GM18505 (cell line): ENCODE measurements at regions not wholly inside any gene's neighbourhood (a gene's known extent, or its start where the extent isn't known, plus 50 kb on each side); places are given as distances from the start of the nearest gene placed in this dataset.

ENCODE experiments used
- ATAC-seq: cut with Tn5 transposase; IDR thresholded peaks from one replicate; pipeline ENCODE4 v1.9.1; 2021; ENCODE audit not compliant: unreplicated experiment
- POLR2A ChIP-seq: IDR thresholded peaks from 4 replicates; pipeline ENCODE4 v1.6.1; 2011; ENCODE audit warnings: borderline replicate concordance; ENCODE audit not compliant: insufficient read depth, insufficient read length; ENCODE audit errors: extremely low read depth

DNA sequence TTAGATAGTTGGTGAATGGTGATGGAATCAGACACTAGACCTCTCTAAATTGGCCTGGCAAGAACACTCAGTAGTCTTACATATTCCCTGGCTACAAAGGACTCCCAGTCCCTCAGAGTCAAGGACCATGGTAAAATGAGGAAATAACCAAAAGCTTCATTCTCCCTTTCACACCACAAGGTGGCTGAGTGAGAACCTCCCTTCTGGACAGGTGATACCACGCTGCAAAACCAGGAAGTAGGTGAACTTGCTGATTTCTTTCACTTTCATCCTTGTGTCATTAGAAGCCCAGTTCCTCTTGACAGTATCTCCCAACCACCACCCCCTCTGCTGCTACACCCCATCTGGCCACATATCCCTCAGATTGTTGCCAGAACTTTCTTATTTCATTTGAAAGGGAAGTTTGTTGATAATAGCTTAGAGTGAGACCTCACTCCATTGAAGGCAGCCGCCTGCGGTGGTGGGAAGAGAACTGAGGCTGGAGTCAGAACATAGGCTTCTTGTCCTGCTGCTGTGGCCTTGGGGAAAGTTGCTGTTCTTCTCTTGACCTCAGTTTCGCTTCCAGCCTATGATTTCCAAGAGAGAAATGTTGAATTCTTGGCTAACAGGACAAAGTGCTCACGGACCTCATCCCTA, 290.6 kb upstream of the CCL2 start:
- ATAC-seq, result peak; percentile 75
- no peak for TF ChIP-seq POLR2A

DNA sequence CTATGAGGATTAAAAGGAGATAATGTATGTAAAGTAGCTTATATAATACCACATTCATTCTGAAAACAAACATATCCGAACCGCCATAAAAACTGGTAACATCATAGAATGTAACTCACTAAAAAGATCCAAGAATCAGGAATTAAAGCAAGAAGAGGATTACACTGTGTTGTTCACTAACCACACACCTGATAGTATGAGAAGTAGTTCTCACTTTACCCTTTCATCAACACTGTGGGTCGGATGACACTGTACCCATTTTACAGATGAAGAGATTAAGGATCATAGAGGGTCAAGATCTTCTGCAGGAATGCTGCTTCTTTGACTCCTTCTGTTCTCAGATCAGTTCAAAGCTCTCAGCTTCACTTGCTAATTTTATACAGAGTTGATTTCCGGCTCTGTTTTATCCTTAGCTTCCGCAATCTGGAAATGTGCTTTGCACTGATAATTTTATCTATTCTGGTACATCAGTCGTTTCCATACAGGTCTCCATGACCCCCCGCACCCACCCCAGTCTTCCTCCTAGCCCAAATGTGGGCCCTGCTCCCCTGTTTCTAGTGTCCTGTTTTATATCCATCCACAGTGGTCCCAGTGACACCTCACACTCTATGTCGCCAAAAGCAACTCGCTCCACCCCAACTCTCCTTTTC, 288.6 kb upstream of the CCL2 start:
- no peak for ATAC-seq

DNA sequence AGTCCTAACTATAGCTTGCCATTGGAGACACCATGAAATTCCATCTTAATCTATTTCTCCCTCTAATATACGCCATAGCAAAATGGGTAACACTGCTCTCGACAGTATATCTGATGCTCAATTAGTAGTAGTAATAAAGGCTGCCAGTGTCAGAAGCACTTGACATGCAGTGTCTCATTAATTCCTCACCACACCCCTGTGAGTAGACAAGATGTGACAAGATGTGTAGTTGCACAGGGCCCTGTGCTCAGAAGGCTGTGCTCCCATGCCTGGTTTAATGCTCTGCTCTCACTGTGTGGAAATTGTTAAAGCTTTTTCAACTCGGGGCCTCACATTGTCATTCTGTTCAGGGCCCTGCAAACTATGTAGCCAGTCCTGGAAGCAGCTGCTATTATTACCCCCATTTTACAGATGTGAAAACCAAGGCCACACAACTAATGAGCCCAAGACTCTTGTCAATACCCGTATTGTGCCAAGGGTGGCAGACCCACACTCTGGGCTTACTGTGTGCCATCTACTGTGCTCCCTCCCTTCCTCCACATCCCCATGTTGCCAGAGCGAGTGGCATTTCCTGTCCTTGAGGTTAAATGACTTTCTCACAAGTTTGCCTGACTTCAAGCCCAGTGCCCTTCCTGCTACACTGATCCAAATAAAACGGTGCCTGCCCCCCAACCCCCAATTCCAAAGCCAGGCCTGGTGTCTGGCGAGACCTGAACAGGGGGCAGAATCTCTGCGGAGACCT, 287.3 kb upstream of the CCL2 start:
- no peak for TF ChIP-seq POLR2A
- ATAC-seq, result no peak

More for the DNA sequence above, 288.6 kb upstream of the CCL2 start:
- no peak for TF ChIP-seq POLR2A

DNA sequence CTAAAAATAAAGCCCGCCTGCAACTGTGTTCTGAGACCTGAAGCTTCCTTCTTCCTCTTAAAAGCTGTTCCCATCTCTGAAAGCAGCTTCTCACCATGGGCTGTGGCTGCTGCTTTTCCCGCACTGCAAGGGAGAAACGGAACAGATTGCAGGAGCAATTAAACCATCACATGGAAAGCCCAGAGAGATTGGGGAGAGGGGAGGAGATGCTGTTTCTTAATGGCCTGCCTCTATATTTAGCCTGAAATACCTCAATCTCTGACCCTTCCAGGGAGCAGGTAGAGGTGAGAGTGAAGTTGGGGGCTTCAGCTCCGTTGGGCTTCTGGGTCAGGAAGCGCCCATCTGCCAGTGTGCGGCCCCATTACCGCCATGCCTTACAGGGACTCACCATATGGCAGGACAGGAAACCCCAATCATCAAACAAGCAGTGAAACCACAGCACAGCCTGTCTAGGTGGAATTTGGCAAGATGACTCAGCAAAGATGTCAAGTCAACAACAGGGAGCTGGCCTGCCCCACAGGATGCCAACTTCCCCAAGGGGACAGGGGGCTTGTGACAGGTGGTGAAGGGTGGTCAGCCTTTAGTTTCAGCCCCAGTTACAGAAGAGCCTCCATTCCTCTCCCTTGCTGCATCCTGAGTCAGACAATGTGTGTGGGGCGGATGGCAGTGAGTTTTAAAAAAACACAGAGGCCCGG, 286.6 kb upstream of the CCL2 start:
- ATAC-seq, result peak; percentile 52
- TF ChIP-seq POLR2A, result no peak

DNA sequence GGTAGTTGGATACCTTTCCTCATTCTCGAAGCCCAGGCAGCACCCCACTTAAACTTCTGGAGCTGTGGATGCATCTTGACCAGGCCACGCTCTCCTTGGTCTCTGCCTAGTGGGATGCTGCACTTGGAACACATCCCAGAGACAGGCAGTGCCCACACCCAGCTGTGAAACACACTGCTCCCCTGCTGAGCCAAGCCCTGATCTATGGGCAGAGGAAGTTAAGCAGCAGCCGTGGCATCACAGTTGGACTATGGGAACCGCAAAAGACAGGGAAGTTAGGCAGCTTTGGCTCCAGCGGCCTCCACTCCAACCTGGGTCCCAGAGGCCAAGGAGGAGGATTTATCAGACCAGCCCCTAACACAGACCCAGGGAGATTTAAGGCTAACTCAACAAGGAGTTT, 284.8 kb upstream of the CCL2 start:
- TF ChIP-seq POLR2A, result no peak
- no peak for ATAC-seq

DNA sequence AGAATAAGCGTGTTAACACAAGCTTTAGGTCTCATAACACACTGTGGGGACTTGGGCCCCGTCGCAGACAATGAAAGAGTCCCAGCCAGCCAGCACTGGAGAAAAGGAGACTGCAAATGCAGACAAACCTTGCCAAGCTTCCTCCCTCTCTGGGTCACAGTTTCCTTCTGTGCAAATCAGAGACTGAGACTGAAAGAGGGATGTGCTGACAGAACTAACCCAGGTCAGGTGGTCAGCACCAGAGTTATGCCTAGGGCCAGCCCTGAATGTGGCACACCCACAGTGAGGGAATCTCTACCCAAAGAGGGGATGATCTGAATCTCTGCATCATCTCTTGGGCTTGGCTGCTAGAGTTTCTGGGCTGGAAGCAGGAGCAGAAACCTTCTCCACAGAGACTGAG, 282.3 kb upstream of the CCL2 start:
- TF ChIP-seq POLR2A, result no peak
- ATAC-seq, result no peak

DNA sequence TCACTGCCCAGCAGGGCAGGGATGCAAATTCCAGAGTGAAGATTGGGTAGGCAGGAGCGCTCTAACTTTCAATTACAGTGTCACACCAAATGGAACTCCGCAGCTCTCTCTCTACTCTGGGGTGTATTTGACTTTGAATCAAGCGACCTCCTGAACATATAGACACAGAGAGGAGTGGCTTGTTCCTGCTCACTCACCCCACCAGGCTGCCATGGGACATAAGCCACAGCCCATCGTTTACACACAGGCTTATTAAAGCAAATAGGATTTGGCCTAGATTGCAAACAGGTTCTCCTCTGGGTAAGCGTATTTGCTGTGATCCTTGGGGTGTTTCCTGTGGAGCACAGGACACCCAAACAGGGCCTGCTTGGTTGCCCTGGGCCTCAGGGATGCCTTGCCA, 281.6 kb upstream of the CCL2 start:
- no peak for TF ChIP-seq POLR2A
- no peak for ATAC-seq

DNA sequence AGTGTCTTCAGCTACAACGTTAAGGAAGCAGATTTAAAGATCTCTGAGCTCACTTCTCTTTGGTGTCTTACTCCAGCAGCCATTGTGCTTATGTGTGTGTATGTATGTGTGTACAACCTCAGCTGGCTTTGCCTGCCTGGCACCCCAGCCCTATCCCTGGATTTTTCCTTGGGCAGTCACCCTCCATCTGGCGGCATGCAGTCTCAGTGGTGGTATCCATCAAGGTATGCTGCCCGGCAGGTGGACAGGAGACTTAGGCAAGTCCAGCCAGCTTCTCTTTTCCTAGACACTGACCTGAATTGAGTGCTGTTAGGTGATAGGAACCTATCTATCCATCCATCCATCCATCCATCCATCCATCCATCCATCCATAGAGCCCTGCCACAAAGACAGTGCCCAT, 280.8 kb upstream of the CCL2 start:
- no peak for TF ChIP-seq POLR2A
- no peak for ATAC-seq

DNA sequence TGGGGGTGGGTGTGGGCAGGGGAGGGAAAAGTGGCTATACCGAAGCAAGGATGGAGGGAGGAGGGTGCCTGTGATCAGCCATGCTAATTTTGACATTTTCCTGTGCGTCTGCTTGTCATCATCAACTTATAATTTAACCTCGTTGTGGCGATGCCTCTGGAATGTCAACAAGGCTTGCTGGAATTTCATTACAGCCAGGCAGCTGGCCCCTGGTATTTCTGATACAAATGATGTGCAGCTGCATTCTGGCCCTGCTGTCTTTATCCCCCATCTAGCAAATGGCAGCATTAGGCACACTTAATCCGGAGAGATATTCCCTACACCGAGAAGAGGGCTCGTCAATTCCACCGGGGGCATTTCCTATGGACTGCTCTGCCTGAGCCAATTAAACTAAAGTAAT, 278.3 kb upstream of the CCL2 start:
- no peak for TF ChIP-seq POLR2A
- ATAC-seq, result no peak

DNA sequence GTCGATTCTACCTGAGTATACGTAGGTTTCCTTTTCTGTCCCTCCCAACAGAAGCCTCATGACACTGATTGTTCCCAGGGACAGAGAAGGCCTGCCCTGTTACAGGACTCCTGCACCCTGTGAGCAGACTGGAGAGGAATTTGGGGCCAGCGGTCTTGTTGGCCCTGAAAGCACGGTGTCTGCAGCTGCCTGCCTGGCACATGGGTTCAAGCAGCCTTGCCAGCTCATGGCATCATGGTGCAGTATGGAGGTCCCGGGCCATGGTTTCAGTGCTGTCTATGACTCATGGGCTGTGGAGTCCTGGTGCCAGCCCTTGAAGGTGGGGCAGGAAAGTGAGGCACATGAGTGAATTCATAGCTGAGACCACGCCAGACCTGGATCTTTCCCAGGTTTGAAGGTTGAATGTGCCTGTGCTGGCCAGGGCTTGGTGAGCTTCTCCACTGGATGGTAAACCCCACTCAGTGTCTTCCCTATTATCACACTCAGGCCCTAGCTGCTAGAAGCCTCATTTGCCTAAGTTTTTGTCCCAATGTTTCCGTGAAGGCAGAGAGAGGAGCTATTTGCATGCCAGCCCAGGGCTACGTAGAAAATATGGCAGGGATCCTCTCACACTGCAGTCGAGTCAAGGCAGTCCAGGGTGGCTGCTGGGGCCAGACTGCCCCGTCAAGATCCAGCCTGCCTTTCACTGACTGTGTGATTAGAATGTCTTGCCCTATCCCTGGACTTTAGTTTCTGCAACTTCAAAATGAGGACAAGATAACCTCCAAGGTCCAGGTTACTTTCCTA, 277.2 kb upstream of the CCL2 start:
- ATAC-seq, result no peak
- TF ChIP-seq POLR2A, result no peak

DNA sequence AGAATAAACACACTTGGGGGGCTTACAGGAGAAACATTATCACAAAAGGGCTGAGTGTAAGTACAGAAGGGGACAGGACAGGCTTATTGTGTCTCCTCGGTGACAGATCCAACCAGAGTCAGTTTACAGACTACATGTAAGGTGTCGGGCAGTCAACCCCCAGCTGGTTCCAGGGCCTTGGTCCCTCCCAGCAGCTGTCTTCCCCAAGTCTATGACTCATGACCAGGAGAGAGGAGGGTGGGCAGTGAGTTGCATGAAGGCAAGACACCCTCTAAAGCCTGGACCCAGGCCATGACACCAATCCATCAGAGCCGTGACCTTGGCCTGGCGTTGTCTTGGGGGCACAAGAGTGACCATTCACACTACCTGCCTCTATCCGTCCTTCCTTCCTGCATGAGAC, 276.2 kb upstream of the CCL2 start:
- ATAC-seq, result no peak
- TF ChIP-seq POLR2A, result no peak

DNA sequence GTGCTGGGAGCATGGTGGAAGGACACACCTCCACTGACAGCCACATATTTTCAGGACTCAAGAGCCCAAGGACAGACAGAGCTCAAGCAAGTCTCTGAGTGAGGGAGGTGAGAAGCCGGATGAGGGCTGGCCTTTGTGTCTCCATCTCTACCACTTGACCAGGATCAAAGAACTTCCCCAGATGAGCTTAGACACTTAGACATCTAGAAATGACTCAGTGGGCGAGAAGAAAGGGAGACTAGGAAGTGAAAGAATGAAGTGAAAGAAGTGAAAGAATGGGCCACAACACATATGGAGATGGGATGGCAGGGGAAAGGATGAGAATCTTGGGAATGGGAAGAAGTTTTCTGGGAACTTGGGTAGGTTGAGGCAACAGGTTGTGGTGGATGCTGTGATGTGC, 274.9 kb upstream of the CCL2 start:
- no peak for TF ChIP-seq POLR2A
- ATAC-seq, result peak; percentile 81
